ENCODE measurements at regions not wholly inside any gene's neighbourhood (a gene's known extent, or its start where the extent isn't known, plus 50 kb on each side); places are given as distances from the start of the nearest gene placed in this dataset.

DNA sequence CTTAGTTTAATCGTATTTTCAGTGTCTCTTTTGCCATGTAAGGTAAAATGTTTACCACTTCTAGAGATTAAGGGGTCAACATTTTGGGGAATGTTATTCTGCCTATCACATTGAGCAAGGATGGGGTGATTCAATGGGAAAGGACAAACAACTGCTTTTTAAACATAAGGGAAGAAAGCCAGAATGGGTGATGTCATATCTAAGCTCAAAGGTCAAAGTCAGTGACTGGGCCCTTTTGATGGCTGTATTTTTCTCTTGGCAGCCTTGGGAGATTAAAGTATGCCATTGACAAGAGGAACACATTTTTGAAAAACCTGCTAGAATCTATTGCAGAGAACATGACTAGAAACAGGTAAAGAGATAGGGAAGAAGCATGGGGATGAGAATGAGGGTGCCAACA lies 477.3 kb upstream of the IRAK1BP1 start:
- no peak for DNase-seq (ENCODE audit: low spot score)

DNA sequence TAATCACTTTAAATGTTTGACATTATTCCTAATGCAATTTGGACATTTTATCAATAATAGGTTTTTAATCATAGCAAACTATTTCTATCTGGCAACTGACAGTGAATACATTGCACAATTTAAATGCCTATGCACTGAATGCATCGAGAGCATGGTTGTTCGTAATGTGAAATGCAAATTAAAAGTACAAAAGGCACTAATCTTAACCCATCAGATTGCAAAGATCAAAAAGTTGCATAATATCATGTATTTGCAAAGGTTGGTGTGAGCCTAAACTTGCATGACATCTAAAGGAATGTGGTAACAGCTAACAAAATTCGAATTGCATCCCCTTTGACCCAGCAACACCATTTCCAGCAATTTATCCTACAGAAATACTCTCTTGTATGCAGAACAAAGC lies 469.9 kb upstream of the IRAK1BP1 start:
- no peak for DNase-seq (ENCODE audit: low spot score)

DNA sequence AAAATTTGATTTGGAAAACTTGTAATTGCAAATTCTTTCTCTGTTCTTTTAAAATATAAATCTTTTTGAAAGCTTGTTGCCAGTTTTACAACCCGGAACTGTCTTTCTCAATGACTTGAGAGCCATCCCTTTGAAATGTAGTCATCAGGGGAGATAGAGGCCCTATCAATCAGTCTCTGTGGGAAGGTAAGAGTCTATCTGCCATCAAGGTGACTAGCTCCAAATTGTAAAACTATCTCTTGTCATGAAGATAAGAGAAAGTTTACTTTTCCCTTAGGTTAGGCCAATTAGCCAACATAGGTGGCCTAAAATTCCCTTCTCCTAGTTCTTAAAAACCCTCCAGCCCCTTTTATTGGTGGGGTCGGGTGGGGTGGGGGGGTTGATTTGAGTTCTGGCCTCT lies 469.1 kb upstream of the IRAK1BP1 start:
- DNase-seq (ENCODE audit: low spot score) = no peak

DNA sequence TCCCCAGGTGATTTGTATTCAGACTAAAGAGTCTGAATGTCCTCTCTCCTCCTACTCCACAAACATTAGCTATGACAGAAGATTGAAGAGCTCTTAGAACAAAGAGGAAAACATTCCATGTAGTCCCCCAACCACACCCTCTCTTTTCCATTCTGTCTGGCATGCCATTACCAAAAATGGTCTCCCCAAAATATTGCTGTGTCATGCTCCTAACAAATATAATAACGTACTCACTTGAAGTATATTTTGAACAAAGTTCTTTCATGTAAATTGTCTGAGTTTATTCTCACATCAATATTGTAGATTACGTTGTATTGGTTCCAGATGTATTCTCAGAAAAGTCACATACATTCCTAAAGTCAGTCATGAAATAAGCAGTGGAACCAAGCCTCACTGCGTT lies 467.3 kb upstream of the IRAK1BP1 start:
- no peak for DNase-seq (ENCODE audit: low spot score)

DNA sequence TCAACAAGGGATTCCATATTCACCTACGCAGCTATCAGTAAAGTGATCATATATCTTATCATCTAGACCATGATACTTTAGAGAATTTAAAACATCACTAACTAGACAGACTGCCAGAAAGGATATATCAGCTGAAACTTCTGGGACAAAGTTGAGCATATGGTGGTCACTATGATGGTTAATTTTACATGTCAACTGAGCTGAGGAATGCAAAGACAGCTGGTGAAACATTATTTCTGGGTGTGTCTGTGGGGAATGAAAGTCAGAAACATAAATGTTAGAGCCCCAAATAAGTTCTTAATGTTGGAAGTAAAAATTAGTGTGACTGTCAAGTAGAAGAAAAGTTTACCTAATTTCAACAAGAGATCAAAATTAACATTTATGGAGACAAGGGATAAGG lies 440.0 kb upstream of the IRAK1BP1 start:
- no peak for DNase-seq (ENCODE audit: low spot score)

DNA sequence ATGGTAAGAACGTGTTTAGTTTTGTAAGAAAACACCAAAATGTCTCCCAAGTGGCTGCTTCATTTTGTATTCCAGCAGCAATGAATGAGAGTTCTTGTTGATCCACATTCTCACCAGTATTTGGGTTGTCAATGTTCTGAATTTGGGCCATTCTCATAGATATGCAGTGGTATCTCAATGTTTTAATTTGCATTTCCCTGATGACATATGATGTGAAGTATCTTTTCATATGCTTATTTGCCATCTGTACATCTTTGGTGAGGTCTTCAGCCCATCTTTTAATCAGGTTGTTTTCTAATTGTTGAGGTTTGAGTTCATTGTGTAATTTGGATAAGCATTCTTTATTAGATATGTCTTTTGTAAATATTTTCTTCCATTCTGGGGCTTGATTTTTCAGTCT lies 436.8 kb upstream of the IRAK1BP1 start:
- DNase-seq (ENCODE audit: low spot score) = no peak

DNA sequence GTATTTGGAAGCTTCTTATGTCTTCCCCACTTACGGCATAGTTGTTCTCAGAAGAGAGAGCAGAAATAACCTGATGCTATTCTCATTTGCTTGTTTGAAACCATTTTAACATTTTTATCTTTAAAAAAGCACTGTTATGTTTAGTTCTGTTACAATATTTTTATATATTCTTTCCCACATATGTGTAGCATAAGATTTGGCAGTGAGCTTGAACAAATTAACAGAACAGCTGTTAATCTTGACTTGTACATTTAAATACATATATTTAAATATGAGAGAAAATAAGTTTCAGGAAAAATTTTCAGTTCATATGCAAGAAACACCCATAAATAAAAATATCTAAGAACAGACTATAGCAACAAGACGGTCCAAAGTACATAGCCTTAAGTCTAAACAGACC lies 431.7 kb upstream of the IRAK1BP1 start:
- DNase-seq (ENCODE audit: low spot score) = no peak

DNA sequence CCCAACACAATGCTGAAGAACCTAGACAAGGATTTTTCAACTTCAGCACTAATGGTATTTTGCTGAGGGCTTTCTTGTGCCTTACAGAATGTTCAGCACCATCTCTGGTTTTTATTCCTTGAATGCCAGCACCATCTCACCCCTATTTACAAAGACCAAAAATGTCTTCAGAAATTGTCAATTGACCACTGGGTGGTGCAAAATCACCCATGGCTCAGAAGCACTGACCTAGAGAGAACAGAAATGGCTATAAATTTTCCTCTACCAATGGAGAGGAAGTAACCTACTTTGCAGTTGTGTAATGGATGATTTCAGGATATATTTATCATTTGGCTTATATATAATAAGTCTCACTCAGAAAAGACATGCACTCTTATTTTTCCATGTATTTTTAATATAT lies 431.0 kb upstream of the IRAK1BP1 start:
- DNase-seq (ENCODE audit: low spot score) = no peak

DNA sequence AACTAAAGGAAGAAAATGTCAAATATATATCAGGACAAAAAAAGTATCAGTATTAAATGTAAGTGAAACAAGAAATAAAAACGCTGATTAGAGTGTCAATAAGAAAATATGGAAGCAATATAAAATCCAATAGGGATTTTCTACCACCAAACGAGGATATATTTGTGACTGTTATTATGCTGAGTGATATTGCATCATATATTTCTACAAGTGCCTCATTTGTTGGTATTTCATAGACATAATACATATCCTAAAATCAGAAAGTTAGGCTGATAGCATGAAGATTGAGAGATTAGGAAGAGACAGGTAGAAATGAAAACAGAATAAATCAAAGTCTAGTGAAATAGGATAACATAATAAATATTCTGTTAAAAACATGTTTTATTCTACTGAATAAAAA lies 429.2 kb upstream of the IRAK1BP1 start:
- no peak for DNase-seq (ENCODE audit: low spot score)

DNA sequence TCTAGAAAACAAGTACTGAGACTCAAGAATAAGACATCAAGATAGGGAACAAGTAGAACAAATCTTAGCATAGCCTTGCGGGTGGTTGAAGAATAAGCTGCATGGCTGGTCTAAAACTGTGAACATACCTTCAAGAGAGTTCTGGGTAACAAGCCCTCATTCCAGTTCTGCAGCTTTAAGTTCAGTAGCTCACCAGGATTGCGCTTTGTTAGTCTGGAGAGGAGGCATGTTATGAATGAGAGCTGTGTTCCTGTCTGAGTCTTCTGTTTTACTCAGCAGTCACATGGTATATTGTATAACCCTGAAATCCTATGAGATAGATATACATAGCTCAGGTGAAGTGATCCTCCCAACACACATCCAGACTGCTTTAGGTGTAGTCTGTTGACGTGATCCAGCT lies 406.6 kb upstream of the IRAK1BP1 start:
- DNase-seq (ENCODE audit: low spot score) = no peak

DNA sequence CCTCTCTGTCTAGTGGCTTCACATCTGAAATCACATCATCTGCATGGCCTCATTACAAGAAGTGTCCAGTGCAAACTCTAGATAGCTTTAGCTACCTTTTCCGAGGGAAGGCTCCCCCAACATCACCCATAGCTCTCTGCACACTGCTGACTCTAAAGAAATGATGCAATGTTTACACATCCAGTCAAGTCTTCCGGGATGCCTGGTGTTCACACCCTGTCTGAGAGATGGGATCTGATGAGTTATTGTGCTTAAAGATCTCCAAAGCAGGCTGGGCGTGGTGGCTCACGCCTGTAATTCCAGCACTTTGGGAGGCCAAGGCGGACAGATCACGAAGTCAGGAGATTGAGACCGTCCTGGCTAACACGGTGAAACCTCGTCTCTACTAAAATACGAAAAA lies 404.6 kb upstream of the IRAK1BP1 start:
- no peak for DNase-seq (ENCODE audit: low spot score)

DNA sequence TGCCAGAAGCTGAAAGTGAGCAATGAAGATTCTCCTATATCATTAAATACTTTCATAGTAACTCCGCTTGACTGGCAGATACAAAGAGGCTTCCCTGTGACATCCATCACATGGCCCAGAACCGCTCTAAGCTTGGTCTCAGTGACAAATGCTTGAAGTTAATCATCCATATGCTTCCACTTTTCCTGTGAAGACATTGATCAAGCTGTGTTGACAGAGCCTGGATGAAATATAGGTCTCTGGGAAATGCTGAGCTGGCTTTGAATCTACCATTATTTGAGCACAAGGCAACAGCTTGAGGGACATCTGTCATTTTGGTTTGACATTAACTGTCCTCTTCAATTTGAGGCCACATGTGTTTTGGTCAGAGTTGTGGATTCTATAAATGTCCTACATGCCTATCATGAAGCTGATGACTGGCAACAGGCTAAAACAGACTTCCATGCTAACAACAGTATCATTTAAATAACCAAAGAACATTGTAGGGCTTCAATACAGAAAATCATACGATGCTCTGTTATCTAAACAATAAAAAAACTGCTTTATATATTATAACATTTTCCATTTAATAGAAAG lies 402.2 kb upstream of the IRAK1BP1 start:
- no peak for DNase-seq (ENCODE audit: low spot score)

DNA sequence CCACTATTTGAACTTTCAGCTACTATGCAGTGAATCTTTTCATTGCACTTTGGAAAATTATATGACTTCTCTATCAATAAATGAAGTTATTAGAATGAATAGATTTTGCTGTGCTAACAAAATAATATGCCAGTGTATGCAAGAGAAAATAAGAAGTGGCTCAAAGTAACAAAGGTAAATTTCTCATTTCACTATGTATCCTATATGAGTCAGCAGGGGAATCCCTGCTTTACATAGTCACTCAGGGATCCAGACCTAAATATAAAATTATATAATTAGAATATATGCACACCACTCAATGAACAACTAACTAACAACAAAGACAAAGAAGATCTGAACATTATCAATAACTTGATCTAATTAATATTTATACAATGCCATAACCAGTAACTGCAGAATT lies 390.8 kb upstream of the IRAK1BP1 start:
- no peak for DNase-seq (ENCODE audit: low spot score)

DNA sequence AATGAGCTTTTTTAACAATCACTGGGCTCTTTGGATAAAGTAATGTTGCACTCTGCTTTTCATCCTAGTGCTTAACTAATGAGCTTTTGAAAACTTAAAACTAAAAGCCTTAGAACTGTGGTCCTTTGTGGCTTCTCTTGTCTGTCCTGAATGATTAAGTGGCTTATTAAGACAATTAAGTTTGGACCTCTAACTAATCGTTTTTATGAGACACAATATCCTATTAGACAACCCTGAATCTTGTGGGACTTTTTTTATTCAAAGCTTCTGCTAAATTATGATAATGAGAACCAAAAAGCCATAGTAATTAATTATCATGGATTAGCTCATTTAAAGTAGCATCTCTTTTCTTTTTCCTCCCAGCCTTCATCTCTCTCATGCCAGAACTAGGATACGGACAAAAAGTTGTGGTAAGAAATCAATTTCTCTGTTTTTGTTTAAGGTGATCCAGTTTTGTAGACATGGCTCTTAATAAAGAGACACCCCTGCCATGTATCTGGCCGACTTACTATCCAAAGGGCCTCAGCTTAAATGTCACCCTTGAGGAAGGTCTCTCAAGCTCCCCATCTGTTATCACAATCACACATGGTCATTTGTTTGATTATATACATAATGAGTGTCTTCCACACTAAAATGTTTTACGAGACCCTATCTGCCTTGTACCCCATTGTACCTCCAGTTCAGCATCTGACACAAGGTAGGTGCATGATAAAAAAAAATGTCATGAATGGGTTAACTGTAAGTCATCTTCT lies 384.4 kb upstream of the IRAK1BP1 start:
- DNase-seq (ENCODE audit: low spot score) = no peak

DNA sequence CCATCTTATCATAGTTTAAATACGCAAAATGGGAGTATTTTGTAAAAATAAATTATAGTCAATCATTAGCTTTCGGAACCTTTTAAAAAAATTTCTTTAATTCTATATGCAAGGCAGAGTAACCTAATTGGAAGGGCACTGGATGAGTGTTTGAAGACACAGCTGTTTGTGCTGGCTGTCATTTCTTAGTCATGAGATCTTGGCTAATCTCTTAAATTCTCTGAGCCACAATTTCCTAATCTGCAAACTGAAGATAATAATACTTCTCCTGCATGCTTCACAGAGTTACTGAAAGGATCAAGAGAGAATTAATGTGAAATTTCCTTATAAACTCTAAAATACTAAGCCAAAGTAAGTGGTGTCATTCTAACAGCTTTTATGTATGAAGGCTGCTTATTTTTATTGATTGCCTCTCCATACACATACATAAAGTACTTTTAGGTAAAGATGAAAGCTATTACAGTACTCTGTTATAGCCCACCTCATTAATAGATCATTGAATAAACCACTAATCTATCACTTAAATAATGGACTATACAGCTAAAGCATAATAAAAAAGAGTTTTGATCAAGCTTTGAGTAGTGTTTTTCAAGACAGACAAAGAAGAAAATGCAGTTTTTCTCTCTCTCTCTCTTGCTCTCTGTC lies 383.7 kb upstream of the IRAK1BP1 start:
- peak; percentile 34 for DNase-seq (ENCODE audit: low spot score)

DNA sequence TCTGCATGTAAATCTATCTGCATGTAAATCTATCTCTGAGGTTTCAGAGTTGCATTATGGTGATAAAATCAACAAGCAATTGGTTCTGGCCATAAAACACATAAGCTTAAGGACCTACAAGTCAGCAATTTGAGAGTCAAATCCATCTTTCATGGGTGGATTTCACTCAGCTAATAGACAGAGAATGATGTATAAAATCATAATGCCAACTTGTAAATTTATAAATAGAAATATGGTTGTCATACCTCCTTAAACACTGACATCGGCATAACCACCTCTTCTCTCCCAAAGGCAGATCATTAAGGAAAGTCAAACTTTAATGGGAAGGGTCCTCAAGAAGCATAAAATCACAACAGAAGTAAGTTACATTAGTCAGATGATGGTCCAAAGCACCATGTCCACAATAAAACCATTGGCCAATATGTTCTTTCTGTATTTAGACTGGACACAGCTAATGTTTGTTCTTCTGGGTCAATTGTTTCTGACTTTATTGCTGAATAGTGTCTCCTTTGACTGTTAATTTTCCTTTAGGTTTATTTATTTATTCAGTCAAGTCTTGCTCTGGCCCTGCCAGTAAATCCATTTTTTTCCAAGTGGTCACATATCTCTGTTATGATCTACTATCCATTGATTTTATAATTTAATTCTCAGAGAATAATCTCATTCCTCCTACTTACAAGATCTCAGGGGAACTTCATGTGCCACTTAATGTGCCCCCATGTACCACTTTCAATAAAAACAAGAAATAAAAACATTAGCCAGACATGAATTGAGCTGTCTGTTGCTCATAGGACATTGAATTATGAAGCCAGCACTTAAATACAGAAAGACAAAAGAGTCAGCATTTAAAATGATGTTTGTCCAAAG lies 382.9 kb upstream of the IRAK1BP1 start:
- DNase-seq (ENCODE audit: low spot score) = no peak

DNA sequence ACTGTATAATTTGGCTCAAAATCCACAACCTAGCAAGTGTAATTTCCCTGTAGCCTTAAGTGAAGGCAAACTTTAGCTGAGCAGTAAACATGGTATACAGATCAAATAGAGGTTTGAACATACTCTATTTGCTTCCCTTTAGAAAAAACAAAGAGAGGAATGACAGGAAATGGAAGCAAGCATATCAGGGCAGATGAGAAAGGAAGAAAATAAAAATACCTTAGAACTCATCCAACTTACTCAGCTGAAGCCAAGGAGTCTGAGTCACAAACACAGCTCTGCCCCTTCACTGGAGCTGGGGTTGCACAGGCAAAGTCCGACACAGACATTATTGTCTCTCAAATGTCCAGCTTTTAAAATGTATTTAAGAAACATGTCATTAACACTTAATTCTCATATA lies 379.9 kb upstream of the IRAK1BP1 start:
- DNase-seq (ENCODE audit: low spot score) = no peak

DNA sequence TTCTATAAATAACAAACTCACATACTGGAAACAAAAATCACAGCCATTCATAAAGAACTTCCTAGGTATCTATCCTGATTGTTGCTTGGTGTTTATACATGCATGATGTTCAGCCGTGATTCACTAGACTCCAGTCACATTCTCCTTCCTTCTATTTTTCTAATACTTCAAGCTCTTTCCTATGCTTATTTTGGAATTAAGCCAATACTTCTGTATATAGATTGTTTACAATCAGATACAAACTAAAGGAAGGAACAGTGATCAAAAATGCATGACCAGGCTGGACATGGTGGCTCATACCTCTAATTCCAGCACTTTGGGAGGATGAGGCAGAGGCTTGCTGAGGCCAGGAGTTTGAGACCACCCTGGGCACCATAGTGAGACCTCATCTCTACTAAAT lies 377.5 kb upstream of the IRAK1BP1 start:
- no peak for DNase-seq (ENCODE audit: low spot score)

DNA sequence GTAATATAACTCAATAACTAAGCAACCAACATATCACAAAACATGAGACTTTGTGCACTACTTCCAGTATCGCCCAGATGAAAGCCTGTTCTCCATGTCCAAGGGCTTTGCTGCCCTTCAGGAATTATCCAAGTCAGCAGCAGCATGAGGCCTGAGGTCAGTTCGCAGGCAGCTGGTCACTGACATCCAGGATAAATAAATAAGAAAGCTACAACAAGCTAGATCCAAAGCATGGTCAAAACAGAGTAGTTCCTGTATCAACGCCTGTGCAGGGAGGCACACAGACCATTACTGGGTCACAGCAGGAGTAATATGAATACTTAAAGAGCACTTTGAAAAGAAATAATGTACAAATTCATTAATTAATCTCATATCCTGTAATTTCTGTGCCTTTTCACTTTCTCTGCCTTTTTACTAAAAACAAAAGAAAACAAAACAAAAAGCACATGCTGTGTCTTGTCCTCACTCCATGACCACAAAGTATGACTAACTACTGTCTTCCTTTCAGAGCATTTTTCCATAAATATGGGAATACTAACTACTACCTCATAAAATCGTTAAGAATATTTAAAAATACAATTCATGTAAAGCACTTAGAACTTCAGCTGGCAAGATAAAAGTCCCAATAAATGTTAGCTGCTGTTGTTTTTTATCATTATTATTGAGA lies 374.9 kb upstream of the IRAK1BP1 start:
- no peak for DNase-seq (ENCODE audit: low spot score)

DNA sequence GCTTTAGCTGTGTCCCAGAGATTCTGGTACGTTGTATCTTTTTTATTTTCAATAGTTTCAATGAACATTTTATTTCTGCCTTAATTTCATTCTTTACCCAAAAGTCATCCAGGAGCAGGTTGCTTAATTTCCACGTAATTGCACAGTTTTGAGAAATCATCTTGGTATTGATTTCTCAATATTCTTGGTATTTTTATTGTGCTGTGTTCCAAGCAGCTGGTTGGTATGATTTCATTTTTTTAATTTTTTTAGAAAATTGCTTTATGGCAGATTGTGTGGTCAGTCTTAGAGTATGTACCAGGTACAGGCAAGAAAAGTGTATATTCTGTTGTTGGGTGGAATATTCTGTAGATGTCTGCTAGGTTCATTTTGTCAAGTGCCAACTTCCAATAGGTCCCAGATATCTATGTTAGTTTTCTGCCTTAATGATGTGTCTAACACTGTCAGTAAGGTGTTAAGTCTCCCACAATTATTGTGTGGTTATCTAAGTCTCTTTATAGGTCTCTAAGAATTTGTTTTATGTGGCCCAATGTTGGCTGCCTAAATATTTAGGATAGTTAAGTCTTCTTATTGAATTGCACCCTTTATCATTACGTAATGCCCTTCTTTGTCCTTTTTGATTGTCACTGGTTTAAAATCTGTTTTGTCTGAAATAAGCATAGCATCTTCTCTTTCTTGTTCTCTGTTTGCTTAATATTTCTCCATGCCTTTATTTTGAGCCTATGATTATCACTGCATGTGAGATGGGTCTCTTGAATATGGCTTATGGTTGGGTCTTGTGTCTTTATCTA lies 366.9 kb upstream of the IRAK1BP1 start:
- DNase-seq (ENCODE audit: low spot score) = no peak

DNA sequence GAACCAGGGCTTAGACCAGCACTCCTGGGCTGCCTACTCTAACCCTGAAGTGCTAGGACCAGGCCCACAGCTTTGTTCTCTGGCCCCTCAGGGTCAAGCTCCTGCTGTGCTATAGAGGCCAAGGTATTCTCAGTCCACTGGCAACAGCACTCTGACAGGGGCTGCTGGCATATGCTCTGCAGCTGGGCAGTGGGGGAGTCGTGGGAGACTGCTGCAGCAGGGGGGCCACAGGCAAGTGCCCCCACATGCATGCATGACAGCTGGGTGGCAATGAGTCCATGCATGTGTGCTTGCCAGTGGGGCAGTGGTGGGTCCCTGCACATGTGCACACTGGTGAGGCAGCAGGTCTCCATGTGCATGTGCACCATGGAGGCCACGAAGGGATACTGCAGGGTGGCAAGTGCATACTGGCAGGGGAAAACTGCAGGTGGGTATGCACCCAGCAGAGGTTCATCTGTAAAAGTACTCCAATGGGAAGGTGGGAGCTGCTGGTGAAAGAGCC lies 364.9 kb upstream of the IRAK1BP1 start:
- no peak for DNase-seq (ENCODE audit: low spot score)
